B cell (primary cell): ENCODE measurements at regions not wholly inside any gene's neighbourhood (a gene's known extent, or its start where the extent isn't known, plus 50 kb on each side); places are given as distances from the start of the nearest gene placed in this dataset.
"Not testable (repeated sequence)": the region's sequence is repeated elsewhere in the genome, so short reads cannot be mapped to it uniquely, and the experiment has no call there.

Experiments
- ATAC-seq: fragments of 200-7000 bp; cut with Tn5 transposase; one replicate; pipeline ENCODE4 v1.10.0; 2021; ENCODE audit warnings: low read depth, mild to moderate bottlenecking, moderate number of reproducible peaks, moderate library complexity
- CTCF ChIA-PET: fragments of 350-600 bp; sonication (Branson Sonifier 250); formaldehyde crosslinking; loops from one replicate; lab custom pipeline; 2021; ENCODE audit warnings: antibody characterized with exemption, inconsistent platforms; lab: Charles Lee
- POLR2A ChIA-PET: fragments of 350-600 bp; sonication (Branson Sonifier 250); formaldehyde crosslinking; loops from one replicate; lab custom pipeline; 2021; ENCODE audit warnings: antibody characterized with exemption; lab: Charles Lee
- DNase-seq: peaks from one replicate; pipeline ENCODE4 v3.0.0; 2013
- H2AFZ ChIP-seq: 2 replicates; pipeline ENCODE4 v1.6.1; 2012; ENCODE audit warnings: mild to moderate bottlenecking, low read depth, low read length; ENCODE audit not compliant: insufficient read depth, poor library complexity, severe bottlenecking
- H3K27ac ChIP-seq, 2 donors: 1 replicate in 1 of 2; 2 replicates in 1 of 2; pipeline ENCODE4 v1.5.1; 2012 to 2013; ENCODE audit warnings: low read length in 2 of 2, mild to moderate bottlenecking in 2 of 2, moderate library complexity in 1 of 2
- H3K27me3 ChIP-seq, 4 experiments: fragments of 200-600 bp in 1 of 4; sonication (generic) in 1 of 4; replicated peaks in 1 of 4; 1 replicate in 2 of 4; 2 replicates in 2 of 4; pipeline versions ENCODE4 v1.6.1 to v1.7.0; 2013 to 2016; ENCODE audit warnings: low read length in 3 of 4, mild to moderate bottlenecking in 2 of 4, mixed read lengths in 1 of 4, moderate library complexity in 1 of 4; ENCODE audit not compliant: insufficient read depth in 4 of 4, control insufficient read depth in 3 of 4; ENCODE audit errors: control extremely low read depth in 1 of 4
- H3K36me3 ChIP-seq, 2 experiments: replicated peaks in 1 of 2; 1 replicate in 1 of 2; 2 replicates in 1 of 2; pipeline versions ENCODE4 v1.6.1 to v1.7.1; 2013; ENCODE audit warnings: low read length in 1 of 2; ENCODE audit not compliant: insufficient read depth in 2 of 2, control insufficient read depth in 1 of 2; ENCODE audit errors: control extremely low read depth in 1 of 2, extremely low read depth in 1 of 2
- H3K4me1 ChIP-seq, 2 donors: fragments of 200-600 bp in 1 of 2; sonication (generic) in 1 of 2; 1 replicate in 1 of 2; 2 replicates in 1 of 2; pipeline versions ENCODE4 v1.5.1 to v1.6.1; 2013 to 2017; ENCODE audit warnings: low read length in 2 of 2; ENCODE audit not compliant: control insufficient read depth in 2 of 2, insufficient read depth in 2 of 2
- H3K4me2 ChIP-seq: replicated peaks from 2 replicates; pipeline ENCODE3; 2012; ENCODE audit warnings: mild to moderate bottlenecking, low read depth, low read length; ENCODE audit not compliant: poor library complexity, severe bottlenecking
- H3K4me3 ChIP-seq, 5 experiments: fragments of 200-600 bp in 1 of 5; sonication (generic) in 1 of 5; 1 replicate in 3 of 5; 2 replicates in 2 of 5; pipeline versions ENCODE4 v1.5.1 to v1.7.0; 2011 to 2016; ENCODE audit warnings: low read length in 4 of 5, mild to moderate bottlenecking in 4 of 5, low read depth in 2 of 5, control low read depth in 1 of 5, moderate library complexity in 1 of 5; ENCODE audit not compliant: insufficient read depth in 1 of 5; ENCODE audit errors: control extremely low read depth in 1 of 5, extremely low read depth in 1 of 5
- H3K79me2 ChIP-seq: fragments of 200-600 bp; sonication (generic); one replicate; pipeline ENCODE4 v1.6.0; 2016; ENCODE audit warnings: low read length; ENCODE audit not compliant: control insufficient read depth, insufficient read depth
- H3K9ac ChIP-seq: fragments of 200-600 bp; sonication (generic); 2 replicates; pipeline ENCODE4 v1.6.1; 2017; ENCODE audit warnings: mild to moderate bottlenecking, low read length, moderate library complexity
- H3K9me3 ChIP-seq, 3 donors: one replicate each; pipeline versions ENCODE4 v1.6.1 to v1.7.1; 2013; ENCODE audit warnings: low read length in 2 of 3; ENCODE audit not compliant: control insufficient read depth in 2 of 3, insufficient read depth in 1 of 3; ENCODE audit errors: control extremely low read depth in 1 of 3
- H4K20me1 ChIP-seq: 2 replicates; pipeline ENCODE4 v1.6.0; 2012; ENCODE audit warnings: mild to moderate bottlenecking, low read length; ENCODE audit not compliant: insufficient read depth, control insufficient read depth, poor library complexity, severe bottlenecking
- H3K27ac Mint-ChIP-seq: one replicate; pipeline ENCODE4 v1.8.0; 2021; ENCODE audit warnings: mixed read lengths
- H3K27me3 Mint-ChIP-seq: one replicate; pipeline ENCODE4 v1.8.0; 2021; ENCODE audit warnings: mixed read lengths
- H3K4me1 Mint-ChIP-seq: one replicate; pipeline ENCODE4 v1.8.0; 2021; ENCODE audit warnings: mixed read lengths
- H3K4me3 Mint-ChIP-seq: one replicate; pipeline ENCODE4 v1.8.0; 2021; ENCODE audit warnings: mixed read lengths
- H3K9me3 Mint-ChIP-seq: one replicate; pipeline ENCODE4 v1.8.0; 2022; ENCODE audit warnings: mixed read lengths; ENCODE audit not compliant: insufficient read depth
- WGBS: methylation state at CpG from one replicate; pipeline ENCODE4 v1.1.5; 2013; ENCODE audit warnings: missing lambda C conversion rate; ENCODE audit not compliant: insufficient coverage; 5-methylcytosine and 5-hydroxymethylcytosine counted together
- intact Hi-C: fragments of 100-400 bp; cut with micrococcal nuclease; formaldehyde crosslinking; loops from one replicate; pipeline ENCODE4 v1.10.0; 2022

- POLR2A ChIA-PET, H3K36me3 ChIP-seq, intact Hi-C loops, H3K79me2 ChIP-seq, H3K4me1 ChIP-seq, H3K4me3 Mint-ChIP-seq, H3K9me3 ChIP-seq, H3K4me3 ChIP-seq, H3K9me3 Mint-ChIP-seq, H3K27me3 Mint-ChIP-seq, H3K4me1 Mint-ChIP-seq, H3K9ac ChIP-seq, DNase-seq, H3K27ac Mint-ChIP-seq, H2AFZ ChIP-seq, H3K27ac ChIP-seq, H3K4me2 ChIP-seq, CTCF ChIA-PET, H4K20me1 ChIP-seq, H3K27me3 ChIP-seq, ATAC-seq: not testable (repeated sequence)
- no CpG with 5 or more reads among the region's 6 CpGs for WGBS
Measured at GRCh38 chr2:89945004-89945616, 1253.6 kb downstream of the RPIA start.

- H3K27me3 Mint-ChIP-seq, H3K4me3 ChIP-seq, H4K20me1 ChIP-seq, H3K79me2 ChIP-seq, H3K36me3 ChIP-seq, H2AFZ ChIP-seq, H3K4me1 ChIP-seq, intact Hi-C loops, POLR2A ChIA-PET, H3K4me2 ChIP-seq, DNase-seq, H3K27ac Mint-ChIP-seq, H3K9ac ChIP-seq, H3K4me1 Mint-ChIP-seq, CTCF ChIA-PET, H3K9me3 Mint-ChIP-seq, H3K9me3 ChIP-seq, H3K27ac ChIP-seq, H3K27me3 ChIP-seq: not testable (repeated sequence)
- H3K4me3 Mint-ChIP-seq: peak overlapping the region; percentile 59
- peak; percentile 84 for ATAC-seq
- WGBS: no CpG with 5 or more reads among the region's 3 CpGs
Measured at GRCh38 chr2:89947208-89947815, 1255.8 kb downstream of the RPIA start.

GRCh38 chr2:89948102-89948501, 1256.6 kb downstream of the RPIA start:
- H3K9me3 ChIP-seq, H3K27me3 ChIP-seq, H3K79me2 ChIP-seq, H3K27ac ChIP-seq, H2AFZ ChIP-seq, intact Hi-C loops, H3K36me3 ChIP-seq, H3K4me2 ChIP-seq, H3K9ac ChIP-seq, H4K20me1 ChIP-seq, H3K27me3 Mint-ChIP-seq, H3K4me1 ChIP-seq, H3K9me3 Mint-ChIP-seq, ATAC-seq, DNase-seq, CTCF ChIA-PET, POLR2A ChIA-PET, H3K4me1 Mint-ChIP-seq, H3K27ac Mint-ChIP-seq, H3K4me3 ChIP-seq: not testable (repeated sequence)
- H3K4me3 Mint-ChIP-seq: peak overlapping the region; percentile 44
- no CpG with 5 or more reads among the region's 3 CpGs for WGBS
